ENCODE measurements at regions not wholly inside any gene's neighbourhood (a gene's known extent, or its start where the extent isn't known, plus 50 kb on each side); places are given as distances from the start of the nearest gene placed in this dataset.

DNA sequence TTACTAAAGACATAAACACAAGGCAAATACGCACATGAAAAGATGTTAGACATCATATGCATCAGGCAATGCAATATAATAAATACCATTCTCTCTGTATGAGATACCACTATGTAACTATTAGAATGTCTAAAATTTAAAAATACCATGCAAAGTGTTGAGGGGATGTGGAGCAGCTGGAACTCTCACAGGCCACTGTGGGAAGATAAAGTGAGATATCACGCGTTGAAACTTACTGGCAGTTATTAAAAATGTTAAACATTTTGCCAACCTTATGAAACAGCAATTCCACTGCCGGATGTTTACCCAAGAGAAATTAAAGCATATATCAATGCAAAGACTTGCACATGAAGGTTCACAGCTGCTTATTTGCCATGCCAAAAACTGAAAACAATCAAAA, 556.7 kb downstream of the LRRC70 start:
- TF ChIP-seq, protein P1, sequence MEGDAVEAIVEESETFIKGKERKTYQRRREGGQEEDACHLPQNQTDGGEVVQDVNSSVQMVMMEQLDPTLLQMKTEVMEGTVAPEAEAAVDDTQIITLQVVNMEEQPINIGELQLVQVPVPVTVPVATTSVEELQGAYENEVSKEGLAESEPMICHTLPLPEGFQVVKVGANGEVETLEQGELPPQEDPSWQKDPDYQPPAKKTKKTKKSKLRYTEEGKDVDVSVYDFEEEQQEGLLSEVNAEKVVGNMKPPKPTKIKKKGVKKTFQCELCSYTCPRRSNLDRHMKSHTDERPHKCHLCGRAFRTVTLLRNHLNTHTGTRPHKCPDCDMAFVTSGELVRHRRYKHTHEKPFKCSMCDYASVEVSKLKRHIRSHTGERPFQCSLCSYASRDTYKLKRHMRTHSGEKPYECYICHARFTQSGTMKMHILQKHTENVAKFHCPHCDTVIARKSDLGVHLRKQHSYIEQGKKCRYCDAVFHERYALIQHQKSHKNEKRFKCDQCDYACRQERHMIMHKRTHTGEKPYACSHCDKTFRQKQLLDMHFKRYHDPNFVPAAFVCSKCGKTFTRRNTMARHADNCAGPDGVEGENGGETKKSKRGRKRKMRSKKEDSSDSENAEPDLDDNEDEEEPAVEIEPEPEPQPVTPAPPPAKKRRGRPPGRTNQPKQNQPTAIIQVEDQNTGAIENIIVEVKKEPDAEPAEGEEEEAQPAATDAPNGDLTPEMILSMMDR (IDR thresholded peaks at IDR 0.05), result no peak
- TF ChIP-seq POLR2A (IDR thresholded peaks at IDR 0.05), result no peak

Measured in lower leg skin (tissue), 3 donors.